GM04503 (cell line): ENCODE measurements at regions not wholly inside any gene's neighbourhood (a gene's known extent, or its start where the extent isn't known, plus 50 kb on each side); places are given as distances from the start of the nearest gene placed in this dataset.
A peak's percentile ranks its signal among the peaks of the same experiment; 100 is the strongest.

Source experiments
- DNase-seq: peaks from one replicate; pipeline ENCODE4 v3.0.0-alpha.2; 2012; ENCODE audit warnings: low read depth

- no peak for DNase-seq
Measured at GRCh38 chr5:33291216-33292000, 149.4 kb upstream of the TARS1 start.

GRCh38 chr5:33297760-33298216 is 143.0 kb upstream of the TARS1 start:
- no peak for DNase-seq

GRCh38 chr5:33299621-33300208 is 141.1 kb upstream of the TARS1 start:
- peak; percentile 44 for DNase-seq

GRCh38 chr5:33300209-33300742 is 140.5 kb upstream of the TARS1 start:
- no peak for DNase-seq

- no peak for DNase-seq
Measured at GRCh38 chr5:33303579-33304095, 137.1 kb upstream of the TARS1 start.

GRCh38 chr5:33304601-33305000 is 136.2 kb upstream of the TARS1 start:
- DNase-seq = no peak

GRCh38 chr5:33305572-33305971 is 135.2 kb upstream of the TARS1 start:
- DNase-seq = no peak

GRCh38 chr5:33306758-33307157 is 134.0 kb upstream of the TARS1 start:
- DNase-seq = no peak

GRCh38 chr5:33308586-33308985 is 132.2 kb upstream of the TARS1 start:
- DNase-seq = no peak

- DNase-seq = no peak
Measured at GRCh38 chr5:33309068-33309467, 131.7 kb upstream of the TARS1 start.

GRCh38 chr5:33309536-33310345 is 131.0 kb upstream of the TARS1 start:
- DNase-seq = no peak

- peak; percentile 71 for DNase-seq
Measured at GRCh38 chr5:33310451-33310850, 130.3 kb upstream of the TARS1 start.

- DNase-seq = peak; percentile 84
Measured at GRCh38 chr5:33311893-33312292, 128.9 kb upstream of the TARS1 start.

GRCh38 chr5:33312571-33313549 is 127.9 kb upstream of the TARS1 start:
- DNase-seq = peak; percentile 53

GRCh38 chr5:33315189-33315588 is 125.6 kb upstream of the TARS1 start:
- DNase-seq = no peak

GRCh38 chr5:33316773-33317172 is 124.0 kb upstream of the TARS1 start:
- no peak for DNase-seq

- no peak for DNase-seq
Measured at GRCh38 chr5:33317271-33317670, 123.5 kb upstream of the TARS1 start.

GRCh38 chr5:33319151-33319550 is 121.6 kb upstream of the TARS1 start:
- peak; percentile 50 for DNase-seq

GRCh38 chr5:33319841-33320240 is 120.9 kb upstream of the TARS1 start:
- DNase-seq = no peak

- DNase-seq = peak; percentile 98
Measured at GRCh38 chr5:33321026-33321425, 119.7 kb upstream of the TARS1 start.

GRCh38 chr5:33322632-33323031 is 118.1 kb upstream of the TARS1 start:
- no peak for DNase-seq
